Lower lobe of right lung (tissue), 2 donors: ENCODE measurements at regions not wholly inside any gene's neighbourhood (a gene's known extent, or its start where the extent isn't known, plus 50 kb on each side); places are given as distances from the start of the nearest gene placed in this dataset.

Experiments
- ATAC-seq, 2 donors: fragments of 200-7000 bp; cut with Tn5 transposase; one replicate each; pipeline ENCODE4 v1.9.1; 2020 to 2022; ENCODE audit warnings: mild to moderate bottlenecking in 2 of 2, moderate library complexity in 2 of 2
- DNase-seq: peaks from one replicate; pipeline ENCODE4 v3.0.0-alpha.2; 2020
- H3K27ac ChIP-seq: fragments of 200-600 bp; one replicate; pipeline ENCODE4 v1.8.0; 2022
- H3K27me3 ChIP-seq: fragments of 200-600 bp; one replicate; pipeline ENCODE4 v1.8.0; 2022; ENCODE audit warnings: low read depth
- H3K36me3 ChIP-seq: fragments of 200-600 bp; one replicate; pipeline ENCODE4 v1.8.0; 2022; ENCODE audit warnings: mild to moderate bottlenecking
- H3K4me1 ChIP-seq: fragments of 200-600 bp; one replicate; pipeline ENCODE4 v1.8.0; 2022
- H3K4me3 ChIP-seq: fragments of 200-600 bp; one replicate; pipeline ENCODE4 v1.8.0; 2022; ENCODE audit warnings: mild to moderate bottlenecking
- H3K9me3 ChIP-seq: fragments of 200-600 bp; one replicate; pipeline ENCODE4 v1.8.0; 2022
- CTCF ChIP-seq: fragments of 200-600 bp; IDR thresholded peaks from one replicate; pipeline ENCODE4 v1.8.0; 2022; ENCODE audit warnings: antibody characterized with exemption, mild to moderate bottlenecking
- intact Hi-C: fragments of 100-400 bp; cut with DNase I; formaldehyde crosslinking; loops from one replicate; pipeline ENCODE4 v1.11.0; 2022
- donor health status: DM: no; HTN: yes; CAD: no; lungs with severe emphysema.

GRCh38 chr9:13022756-13023155 is 247.9 kb downstream of the LURAP1L start:
- no peaks in the 10 kb centered on the region for H3K4me1 ChIP-seq
- DNase-seq: no peak
- peak in 1 of 2 donors; percentile 37 for ATAC-seq
- H3K27ac ChIP-seq: no peak overlapping the region
- H3K4me3 ChIP-seq: no peak overlapping the region
- intact Hi-C loops: no loop called here
- no peak for TF ChIP-seq CTCF
- H3K9me3 ChIP-seq: no peaks in the 10 kb centered on the region
- H3K36me3 ChIP-seq: no peaks in the 10 kb centered on the region
- no peaks in the 10 kb centered on the region for H3K27me3 ChIP-seq

GRCh38 chr9:13023498-13023897 is 248.7 kb downstream of the LURAP1L start:
- Histone ChIP-seq H3K36me3 (no peaks in the 10 kb centered on the region), H3K4me3 (no peak overlapping the region), H3K27ac (no peak overlapping the region), H3K4me1 (no peaks in the 10 kb centered on the region), H3K27me3 (no peaks in the 10 kb centered on the region), H3K9me3 (no peaks in the 10 kb centered on the region)
- TF ChIP-seq CTCF: no peak
- ATAC-seq: peak in 1 of 2 donors; percentile 80
- no peak for DNase-seq
- intact Hi-C loops: no loop called here

- no peak overlapping the region for H3K27ac ChIP-seq
- ATAC-seq (no peak), DNase-seq (no peak)
- TF ChIP-seq CTCF: no peak
- no peaks in the 10 kb centered on the region for H3K9me3 ChIP-seq
- no peak overlapping the region for H3K4me3 ChIP-seq
- H3K27me3 ChIP-seq: no peaks in the 10 kb centered on the region
- H3K4me1 ChIP-seq: no peaks in the 10 kb centered on the region
- H3K36me3 ChIP-seq: no peaks in the 10 kb centered on the region
- intact Hi-C loops: no loop called here
These were observed 252.1 kb downstream of the LURAP1L start for GRCh38 chr9:13026956-13027355.

GRCh38 chr9:13027879-13028278 is 251.6 kb downstream of the MPDZ start:
- Histone ChIP-seq H3K27ac (no peak overlapping the region), H3K9me3 (no peaks in the 10 kb centered on the region), H3K4me3 (no peak overlapping the region), H3K36me3 (no peaks in the 10 kb centered on the region), H3K27me3 (no peaks in the 10 kb centered on the region), H3K4me1 (no peaks in the 10 kb centered on the region)
- ATAC-seq (no peak), DNase-seq (no peak)
- intact Hi-C loops: no loop called here
- TF ChIP-seq CTCF: no peak

GRCh38 chr9:13032585-13032984 is 246.9 kb downstream of the MPDZ start:
- Histone ChIP-seq H3K4me1 (peaks cover 10% of the 10 kb centered on the region), H3K27ac (no peak overlapping the region), H3K4me3 (no peak overlapping the region), H3K36me3 (no peaks in the 10 kb centered on the region), H3K27me3 (no peaks in the 10 kb centered on the region), H3K9me3 (no peaks in the 10 kb centered on the region)
- ATAC-seq (no peak), DNase-seq (no peak)
- intact Hi-C loops: no loop called here
- no peak for TF ChIP-seq CTCF
